Kidney (tissue), 13 donors: ENCODE measurements at regions not wholly inside any gene's neighbourhood (a gene's known extent, or its start where the extent isn't known, plus 50 kb on each side); places are given as distances from the start of the nearest gene placed in this dataset.

Experiments used
- DNase-seq, 5 donors: peaks; one replicate each; pipeline ENCODE4 v3.0.0-alpha.2; 2013 to 2020
- FAIRE-seq: peaks from 2 replicates; lab custom pipeline; 2012; peaks lifted over from hg19 to GRCh38; lab: Jason Lieb, UNC
- H3K27ac ChIP-seq, 2 donors: one replicate each; pipeline ENCODE4 v1.7.0; 2013; ENCODE audit warnings: low read depth in 2 of 2, low read length in 2 of 2, inconsistent platforms in 1 of 2
- H3K27me3 ChIP-seq: one replicate; pipeline ENCODE4 v1.7.1; 2013; ENCODE audit warnings: low read length, inconsistent platforms; ENCODE audit not compliant: control insufficient read depth, insufficient read depth
- H3K36me3 ChIP-seq, 3 donors: one replicate each; pipeline versions ENCODE4 v1.7.0 to v1.7.1; 2013; ENCODE audit warnings: low read length in 3 of 3, control low read depth in 1 of 3, inconsistent platforms in 1 of 3; ENCODE audit not compliant: insufficient read depth in 3 of 3, control insufficient read depth in 2 of 3
- H3K4me1 ChIP-seq, 3 donors: one replicate each; pipeline versions ENCODE4 v1.7.0 to v1.7.1; 2013; ENCODE audit warnings: low read length in 3 of 3, inconsistent platforms in 1 of 3, low read depth in 1 of 3; ENCODE audit not compliant: control insufficient read depth in 2 of 3, insufficient read depth in 2 of 3
- H3K4me3 ChIP-seq, 3 donors: one replicate each; pipeline versions ENCODE4 v1.7.0 to v1.8.1; 2013; ENCODE audit warnings: low read length in 3 of 3, control low read depth in 1 of 3, inconsistent platforms in 1 of 3
- H3K9ac ChIP-seq, 3 donors: one replicate each; pipeline versions ENCODE4 v1.7.0 to v1.7.1; 2013; ENCODE audit warnings: low read length in 3 of 3, control low read depth in 1 of 3, inconsistent platforms in 1 of 3
- H3K9me3 ChIP-seq, 3 donors: one replicate each; pipeline versions ENCODE4 v1.7.0 to v1.7.1; 2013; ENCODE audit warnings: low read length in 3 of 3, control low read depth in 1 of 3, inconsistent platforms in 1 of 3; ENCODE audit not compliant: control insufficient read depth in 2 of 3, insufficient read depth in 1 of 3
- CTCF ChIP-seq: IDR thresholded peaks from 3 replicates; pipeline ENCODE4 v1.5.1; 2012; ENCODE audit warnings: mild to moderate bottlenecking, moderate library complexity, borderline replicate concordance; ENCODE audit not compliant: insufficient read depth; ENCODE audit errors: extremely low read depth
- intact Hi-C: fragments of 100-400 bp; cut with DNase I; formaldehyde crosslinking; loops from one replicate; pipeline ENCODE4 v1.11.1; 2022
- donor health status: control.
- donor health status: control.
- donor health status: control.
- donor health status: control.
- donor health status: control.
- donor health status: DM: yes; HTN: yes; CAD: no.
- donor health status: Normal renal cell carcinoma (clear cell type).

GRCh38 chr21:33977017-33977720, 61.6 kb upstream of the ATP5PO start:
- intact Hi-C loops = no loop called here
- FAIRE-seq (no peak), DNase-seq (no peak)
- TF ChIP-seq CTCF = no peak
- H3K36me3 ChIP-seq = no peaks in the 10 kb centered on the region
- peaks cover 0 to 4% (median 0%) of the 10 kb centered on the region in 3 donors for H3K4me1 ChIP-seq
- no peak overlapping the region for H3K9ac ChIP-seq
- no peaks in the 10 kb centered on the region for H3K27me3 ChIP-seq
- no peaks in the 10 kb centered on the region for H3K9me3 ChIP-seq
- peak overlapping the region in 1 of 2 donors; percentile 20 for H3K27ac ChIP-seq
- no peak overlapping the region for H3K4me3 ChIP-seq

- peak overlapping the region in 1 of 2 donors; percentile 20 for H3K27ac ChIP-seq
- intact Hi-C loops = no loop called here
- DNase-seq (peak in 3 of 5 donors; percentile 65 to 74 (median 74)), FAIRE-seq (no peak)
- no peak overlapping the region for H3K9ac ChIP-seq
- H3K9me3 ChIP-seq = no peaks in the 10 kb centered on the region
- TF ChIP-seq CTCF = no peak
- H3K4me3 ChIP-seq = no peak overlapping the region
- no peaks in the 10 kb centered on the region for H3K27me3 ChIP-seq
- no peaks in the 10 kb centered on the region for H3K36me3 ChIP-seq
- peaks cover 6 to 7% (median 6%) of the 10 kb centered on the region in 3 donors for H3K4me1 ChIP-seq
Measured at GRCh38 chr21:33976082-33977016, 60.7 kb upstream of the ATP5PO start.

- no peak for DNase-seq
- Histone ChIP-seq H3K36me3 (no peaks in the 10 kb centered on the region), H3K4me1 (peaks cover 6 to 7% (median 6%) of the 10 kb centered on the region in 3 donors), H3K9ac (no peak overlapping the region), H3K9me3 (no peaks in the 10 kb centered on the region), H3K27ac (no peak overlapping the region), H3K4me3 (no peak overlapping the region), H3K27me3 (no peaks in the 10 kb centered on the region)
- FAIRE-seq = no peak
- intact Hi-C loops = no loop called here
- no peak for TF ChIP-seq CTCF
Measured at GRCh38 chr21:33975548-33976081, 60.0 kb upstream of the ATP5PO start.
